H1 (cell line): ENCODE measurements at regions not wholly inside any gene's neighbourhood (a gene's known extent, or its start where the extent isn't known, plus 50 kb on each side); places are given as distances from the start of the nearest gene placed in this dataset.

Source experiments
- CTCF ChIA-PET: fragments of 300-600 bp; sonication (Branson Sonifier 250); formaldehyde crosslinking; loops from one replicate; lab custom pipeline; 2021; ENCODE audit not compliant: partially characterized antibody; lab: Charles Lee
- POLR2A ChIA-PET: fragments of 300-600 bp; sonication (Branson Sonifier 250); formaldehyde crosslinking; loops from one replicate; lab custom pipeline; 2021; ENCODE audit warnings: inconsistent platforms; ENCODE audit not compliant: partially characterized antibody; lab: Charles Lee
- DNase-seq, 2 experiments: peaks; one replicate each; pipeline versions ENCODE4 v3.0.0 to v3.0.0-alpha.2; 2010 to 2022; ENCODE audit warnings: low spot score in 2 of 2, low read depth in 1 of 2, mixed read lengths in 1 of 2
- FAIRE-seq: peaks from 2 replicates; lab custom pipeline; 2011; peaks lifted over from hg19 to GRCh38; lab: Jason Lieb, UNC
- H2AFZ ChIP-seq: 2 replicates; pipeline ENCODE4 v1.8.1; 2012; ENCODE audit warnings: low read length, inconsistent platforms
- H2AK5ac ChIP-seq: 2 replicates; pipeline ENCODE4 v1.6.1; 2013; ENCODE audit warnings: low read depth, low read length
- H2BK120ac ChIP-seq: replicated peaks from 2 replicates; pipeline ENCODE3; 2013; ENCODE audit warnings: low read depth, low read length, inconsistent platforms
- H2BK12ac ChIP-seq: 2 replicates; pipeline ENCODE4 v1.6.1; 2013; ENCODE audit warnings: low read depth, low read length
- H2BK15ac ChIP-seq: 2 replicates; pipeline ENCODE4 v1.6.1; 2013; ENCODE audit warnings: low read length
- H2BK20ac ChIP-seq: 2 replicates; pipeline ENCODE4 v1.6.1; 2013; ENCODE audit warnings: low read length
- H2BK5ac ChIP-seq: 2 replicates; pipeline ENCODE4 v1.6.1; 2013; ENCODE audit warnings: low read depth, low read length
- H3K14ac ChIP-seq: 2 replicates; pipeline ENCODE4 v1.6.1; 2013; ENCODE audit warnings: inconsistent platforms; ENCODE audit not compliant: insufficient read length
- H3K18ac ChIP-seq: 2 replicates; pipeline ENCODE4 v1.6.1; 2013; ENCODE audit warnings: low read length; ENCODE audit errors: extremely low read depth
- H3K23ac ChIP-seq: 2 replicates; pipeline ENCODE4 v1.6.1; 2013; ENCODE audit warnings: inconsistent platforms; ENCODE audit not compliant: insufficient read length
- H3K23me2 ChIP-seq: 2 replicates; pipeline ENCODE4 v1.6.1; 2013; ENCODE audit warnings: low read depth, low read length
- H3K27ac ChIP-seq: 2 replicates; pipeline ENCODE4 v1.6.1; 2011; ENCODE audit warnings: low read depth, low read length, inconsistent platforms
- H3K27me3 ChIP-seq, 4 experiments: replicated peaks in 1 of 4; 1 replicate in 1 of 4; 2 replicates in 3 of 4; pipeline versions ENCODE4 v1.6.1 to v1.8.1; 2011 to 2013; ENCODE audit warnings: low read length in 3 of 4, mild to moderate bottlenecking in 3 of 4, inconsistent platforms in 2 of 4, mixed read lengths in 2 of 4, moderate library complexity in 1 of 4; ENCODE audit not compliant: control insufficient read depth in 3 of 4, insufficient read depth in 3 of 4; ENCODE audit errors: extremely low read depth in 1 of 4
- H3K36me3 ChIP-seq, 4 experiments: 2 replicates each; pipeline versions ENCODE4 v1.6.1 to v1.8.1; 2011 to 2013; ENCODE audit warnings: mild to moderate bottlenecking in 4 of 4, low read length in 3 of 4, moderate library complexity in 2 of 4, control low read depth in 1 of 4, inconsistent platforms in 1 of 4; ENCODE audit not compliant: insufficient read depth in 4 of 4, control insufficient read depth in 2 of 4
- H3K4ac ChIP-seq: replicated peaks from 2 replicates; pipeline ENCODE3; 2013; ENCODE audit warnings: low read length, low read depth, mixed read lengths, inconsistent platforms; ENCODE audit not compliant: insufficient read length
- H3K4me1 ChIP-seq, 4 experiments: replicated peaks in 1 of 4; 1 replicate in 1 of 4; 2 replicates in 3 of 4; pipeline versions ENCODE4 v1.6.1 to v1.8.1; 2011 to 2013; ENCODE audit warnings: low read length in 3 of 4, inconsistent platforms in 2 of 4, mixed read lengths in 1 of 4; ENCODE audit not compliant: insufficient read depth in 4 of 4, control insufficient read depth in 3 of 4
- H3K4me2 ChIP-seq, 2 experiments: 2 replicates each; pipeline versions ENCODE4 v1.6.1 to v1.8.1; 2011 to 2013; ENCODE audit warnings: low read depth in 2 of 2, low read length in 2 of 2, control low read depth in 1 of 2, inconsistent platforms in 1 of 2, mild to moderate bottlenecking in 1 of 2; ENCODE audit not compliant: insufficient read depth in 1 of 2
- H3K4me3 ChIP-seq, 4 experiments: fragments of 200-600, 300-600 bp in 1 of 4; sonication (generic), shearing (Covaris generic), sonication (Bioruptor Twin) in 1 of 4; 2 replicates each; pipeline versions ENCODE4 v1.5.1 to v1.8.1; 2011 to 2016; ENCODE audit warnings: low read length in 4 of 4, low read depth in 3 of 4, control low read depth in 2 of 4, inconsistent platforms in 2 of 4, mild to moderate bottlenecking in 2 of 4, mixed read lengths in 1 of 4, moderate library complexity in 1 of 4; ENCODE audit not compliant: insufficient read depth in 2 of 4; ENCODE audit errors: extremely low read depth in 1 of 4
- H3K56ac ChIP-seq: replicated peaks from 2 replicates; pipeline ENCODE3; 2013; ENCODE audit warnings: low read depth, mild to moderate bottlenecking, mixed read lengths, low read length, inconsistent platforms; ENCODE audit not compliant: insufficient read length
- H3K79me1 ChIP-seq: 2 replicates; pipeline ENCODE4 v1.6.1; 2013; ENCODE audit warnings: low read depth, low read length, control low read depth
- H3K79me2 ChIP-seq, 2 experiments: 2 replicates each; pipeline versions ENCODE4 v1.6.1 to v1.8.1; 2012 to 2013; ENCODE audit warnings: low read length in 2 of 2, mild to moderate bottlenecking in 2 of 2, inconsistent platforms in 1 of 2; ENCODE audit not compliant: insufficient read depth in 2 of 2, control insufficient read depth in 1 of 2
- H3K9ac ChIP-seq, 4 experiments: replicated peaks in 1 of 4; 1 replicate in 1 of 4; 2 replicates in 3 of 4; pipeline versions ENCODE4 v1.6.1 to v1.8.1; 2011 to 2013; ENCODE audit warnings: low read depth in 3 of 4, low read length in 3 of 4, control low read depth in 2 of 4, mild to moderate bottlenecking in 2 of 4, moderate library complexity in 2 of 4, inconsistent platforms in 1 of 4; ENCODE audit errors: extremely low read depth in 1 of 4
- H3K9me3 ChIP-seq, 2 experiments: 2 replicates each; pipeline versions ENCODE4 v1.6.1 to v1.8.1; 2012 to 2013; ENCODE audit warnings: mild to moderate bottlenecking in 2 of 2, moderate library complexity in 2 of 2, control low read depth in 1 of 2, inconsistent platforms in 1 of 2, low read depth in 1 of 2, low read length in 1 of 2, mixed read lengths in 1 of 2; ENCODE audit not compliant: insufficient read depth in 2 of 2
- H4K20me1 ChIP-seq, 2 experiments: replicated peaks in 1 of 2; 2 replicates each; pipeline versions ENCODE3 to v1.8.1; 2011 to 2013; ENCODE audit warnings: inconsistent platforms in 2 of 2, low read length in 2 of 2, mild to moderate bottlenecking in 1 of 2; ENCODE audit not compliant: insufficient read depth in 2 of 2, control insufficient read depth in 1 of 2
- H4K5ac ChIP-seq: 2 replicates; pipeline ENCODE4 v1.6.1; 2013; ENCODE audit warnings: low read length, low read depth, mixed read lengths, inconsistent platforms; ENCODE audit not compliant: insufficient read length
- H4K8ac ChIP-seq: 2 replicates; pipeline ENCODE4 v1.8.0; 2013; ENCODE audit warnings: mild to moderate bottlenecking, moderate library complexity, low read length, inconsistent platforms; ENCODE audit not compliant: insufficient read depth; ENCODE audit errors: extremely low read depth
- H4K91ac ChIP-seq: replicated peaks from 2 replicates; pipeline ENCODE3; 2013; ENCODE audit warnings: low read length, mixed read lengths, inconsistent platforms; ENCODE audit not compliant: insufficient read length
- ATF2 ChIP-seq: IDR thresholded peaks from 2 replicates; pipeline ENCODE4 v1.6.1; 2012; ENCODE audit warnings: low read length, inconsistent platforms
- BRCA1 ChIP-seq: IDR thresholded peaks from 2 replicates; pipeline ENCODE4 v1.6.1; 2012; ENCODE audit warnings: low read depth, low read length, improper control_type of control experiment
- CBX5 ChIP-seq: fragments of 300-800, 300-1000 bp; sonication (generic); IDR thresholded peaks from 2 replicates; pipeline ENCODE4 v1.7.1; 2016; ENCODE audit warnings: antibody characterized with exemption, low read length, low read depth
- CEBPB ChIP-seq: IDR thresholded peaks from 2 replicates; pipeline ENCODE4 v1.6.1; 2012; ENCODE audit warnings: low read depth, low read length
- CTBP2 ChIP-seq: IDR thresholded peaks from 2 replicates; pipeline ENCODE4 v1.7.0; 2011; ENCODE audit warnings: borderline replicate concordance, mild to moderate bottlenecking, moderate library complexity, mixed read lengths, low read length; ENCODE audit not compliant: insufficient read depth, insufficient read length
- FOSL1 ChIP-seq: IDR thresholded peaks from 2 replicates; pipeline ENCODE4 v1.6.1; 2011; ENCODE audit warnings: mild to moderate bottlenecking, low read depth, low read length, moderate library complexity; ENCODE audit not compliant: insufficient read depth
- MAFK ChIP-seq: IDR thresholded peaks from 2 replicates; pipeline ENCODE4 v1.6.1; 2012; ENCODE audit warnings: low read depth, mild to moderate bottlenecking, improper control_type of control experiment, low read length
- SIX5 ChIP-seq: IDR thresholded peaks from 2 replicates; pipeline ENCODE4 v1.6.1; 2011; ENCODE audit warnings: mild to moderate bottlenecking, low read depth, low read length
- YY1 ChIP-seq: IDR thresholded peaks from 2 replicates; pipeline ENCODE4 v1.6.1; 2011; ENCODE audit warnings: low read depth, mild to moderate bottlenecking, low read length
- WGBS, 2 experiments: shearing (Covaris generic) in 1 of 2; methylation state at CpG; one replicate each; pipeline versions ENCODE4 v1.1.6 to v1.1.7; 2013 to 2015; ENCODE audit warnings: low lambda C conversion rate in 2 of 2, mixed read lengths in 2 of 2, inconsistent platforms in 1 of 2, low coverage in 1 of 2, missing lambda C conversion rate in 1 of 2; ENCODE audit not compliant: insufficient replicate concordance in 2 of 2, insufficient coverage in 1 of 2, insufficient read length in 1 of 2; ENCODE audit errors: extremely low coverage in 1 of 2, missing lambda C conversion rate in 1 of 2; 5-methylcytosine and 5-hydroxymethylcytosine counted together

- Histone ChIP-seq H3K9me3 (no peaks in the 10 kb centered on the region), H2BK20ac (no peak overlapping the region), H2AK5ac (no peak overlapping the region), H3K79me2 (no peaks in the 10 kb centered on the region), H3K18ac (no peak overlapping the region), H3K27me3 (no peaks in the 10 kb centered on the region), H4K20me1 (no peaks in the 10 kb centered on the region), H2BK5ac (no peak overlapping the region), H3K27ac (no peak overlapping the region), H3K56ac (no peak overlapping the region), H3K23ac (no peak overlapping the region), H3K14ac (no peak overlapping the region), H3K79me1 (no peaks in the 10 kb centered on the region), H3K4ac (no peak overlapping the region), H3K9ac (no peak overlapping the region), H3K4me2 (no peak overlapping the region), H2AFZ (no peak overlapping the region), H3K36me3 (no peaks in the 10 kb centered on the region), H3K4me3 (no peak overlapping the region), H2BK15ac (no peak overlapping the region), H2BK120ac (no peak overlapping the region), H4K8ac (no peak overlapping the region), H3K4me1 (no peaks in the 10 kb centered on the region), H4K5ac (no peak overlapping the region), H3K23me2 (no peaks in the 10 kb centered on the region), H4K91ac (no peak overlapping the region), H2BK12ac (no peak overlapping the region)
- POLR2A ChIA-PET: no interaction called here
- 67% methylated on average over 4 of the region's 4 CpGs; no CpG with 5 or more reads in 1 of the 2 experiments for WGBS, 2 experiments
- FAIRE-seq (no peak), DNase-seq (no peak)
- TF ChIP-seq CTBP2 (no peak), SIX5 (no peak), YY1 (no peak), BRCA1 (no peak), MAFK (no peak), FOSL1 (no peak), ATF2 (no peak), CBX5 (no peak), CEBPB (no peak)
- CTCF ChIA-PET: interaction anchor here (0.6 to 1.8 kb wide), 3 partner anchors 10 to 33 kb away, joined by 3 to 4 read pairs (median 3); no protein-coding TSS in a partner anchor
These were observed 195.0 kb upstream of the ATP10B start for GRCh38 chr5:161047024-161047423.
